Colon (tissue), 2 donors: ENCODE measurements at regions not wholly inside any gene's neighbourhood (a gene's known extent, or its start where the extent isn't known, plus 50 kb on each side); places are given as distances from the start of the nearest gene placed in this dataset.

Experiments used
- FAIRE-seq: peaks from 2 replicates; lab custom pipeline; 2012; peaks lifted over from hg19 to GRCh38; lab: Jason Lieb, UNC
- donor health status: control.
- donor health status: control.

DNA sequence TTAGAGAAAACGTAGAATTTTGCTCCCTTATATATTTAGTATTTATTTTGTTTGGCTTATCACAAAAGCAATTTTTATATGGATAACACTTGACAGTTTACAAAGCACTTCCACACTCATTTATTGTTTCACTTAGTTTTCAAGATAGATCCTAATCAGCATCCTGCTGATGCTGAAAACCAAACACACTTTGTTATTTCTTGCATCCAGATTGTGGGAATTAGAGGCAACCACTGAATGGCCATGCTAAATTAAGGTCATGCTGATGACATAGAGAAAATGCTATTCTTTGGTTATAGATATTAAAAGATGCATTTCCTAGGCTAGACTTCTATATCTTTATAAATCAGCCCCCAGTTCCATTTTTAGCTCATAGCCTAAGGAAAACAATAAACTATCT, 474.1 kb upstream of the KCNMB2 start:
- FAIRE-seq, result no peak

DNA sequence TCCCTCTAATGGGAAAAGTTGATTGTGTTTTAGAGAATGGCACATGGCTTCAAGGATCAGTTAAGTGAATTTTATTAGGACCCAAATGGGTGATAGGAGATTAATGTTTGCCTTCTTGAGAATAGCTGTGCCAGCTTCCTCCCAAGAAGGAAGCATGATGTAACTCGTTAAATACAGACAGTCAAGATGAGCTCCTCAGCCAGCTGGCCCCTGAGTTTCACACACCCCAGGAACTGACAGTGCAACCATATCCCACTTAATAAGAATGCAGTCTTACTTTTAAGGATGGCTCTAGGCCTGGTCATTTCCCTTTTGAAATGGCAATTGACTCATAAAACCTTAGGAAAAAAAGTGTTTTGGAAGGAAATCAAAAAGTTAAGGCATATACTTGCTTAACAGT, 472.8 kb upstream of the KCNMB2 start:
- no peak for FAIRE-seq

DNA sequence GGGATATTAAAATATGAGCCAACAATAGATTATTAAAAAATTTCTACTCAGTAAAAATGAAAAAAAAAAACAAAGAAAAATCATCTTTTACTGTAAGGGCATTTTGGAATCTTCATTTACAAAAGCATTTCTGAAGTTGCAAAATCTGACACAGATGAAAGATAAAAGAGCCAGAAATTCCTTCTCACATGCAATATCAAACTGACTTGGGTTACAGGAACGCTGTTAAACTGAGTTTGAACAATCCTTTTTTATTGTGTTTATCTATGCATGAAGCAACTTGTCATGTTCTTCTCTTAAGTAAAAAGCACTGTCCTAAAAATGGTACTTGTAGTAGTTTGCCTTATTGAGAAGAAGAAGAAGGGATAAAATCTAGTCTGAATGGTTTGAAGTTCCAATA, 468.5 kb upstream of the KCNMB2 start:
- FAIRE-seq, result no peak

DNA sequence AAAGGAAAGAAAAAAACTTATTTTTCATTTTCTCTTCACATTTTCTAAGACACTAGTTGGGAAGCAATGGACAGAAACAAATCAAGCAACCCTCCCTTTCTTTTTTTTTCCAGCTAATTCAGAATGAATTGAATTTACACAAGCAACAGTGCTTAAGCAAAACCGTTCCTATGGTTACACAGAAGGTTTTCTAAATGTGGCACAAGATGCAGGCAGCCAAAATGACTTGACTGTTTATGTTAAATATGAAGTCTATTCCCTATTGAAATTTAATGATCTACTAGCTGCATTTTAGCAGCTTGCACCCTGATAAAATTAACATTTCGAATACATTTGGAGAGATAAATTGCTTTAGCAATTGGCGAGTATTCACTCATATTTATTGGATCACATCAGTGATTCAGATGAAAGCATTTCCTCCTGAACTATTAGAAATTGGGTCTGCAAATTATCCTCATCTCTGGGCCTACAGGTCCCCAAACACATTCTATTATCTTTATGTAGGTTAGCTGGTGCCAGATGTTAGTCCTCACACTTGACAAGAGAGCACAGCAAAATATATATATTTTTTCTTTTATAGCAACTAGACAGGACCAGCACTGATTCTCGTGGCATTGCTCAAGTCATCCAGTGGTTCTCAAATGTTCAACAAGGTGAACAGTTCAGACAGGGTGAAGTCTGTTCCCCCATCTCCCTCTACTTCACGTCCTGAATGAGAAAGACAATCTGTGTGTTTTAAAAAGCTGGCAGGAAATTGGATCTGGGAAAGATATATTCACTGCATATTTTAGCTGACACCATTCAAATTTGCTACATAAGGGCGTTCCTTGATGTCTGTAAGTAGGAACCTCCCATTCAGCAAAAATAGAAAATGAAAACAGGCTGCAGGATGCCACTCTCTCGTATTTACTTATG, 463.6 kb upstream of the KCNMB2 start:
- no peak for FAIRE-seq

DNA sequence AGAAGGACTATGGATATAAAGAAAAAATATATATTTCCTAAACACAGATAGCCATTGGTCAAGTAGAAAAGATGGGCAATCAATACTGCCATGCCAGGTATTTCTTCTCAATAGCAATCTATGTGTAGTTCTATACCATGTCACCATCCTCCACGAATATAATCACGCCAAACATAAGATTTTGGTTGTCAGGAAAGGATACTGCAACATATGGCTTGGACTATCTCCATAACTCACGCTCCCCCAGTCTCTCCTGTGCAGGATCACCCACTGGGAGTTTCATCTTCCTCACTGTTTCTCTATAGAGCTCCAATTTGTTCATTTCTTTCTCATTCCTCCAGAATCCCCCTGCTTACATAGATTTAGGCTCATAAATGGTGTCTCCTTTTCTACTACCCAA, 462.9 kb upstream of the KCNMB2 start:
- FAIRE-seq, result no peak

DNA sequence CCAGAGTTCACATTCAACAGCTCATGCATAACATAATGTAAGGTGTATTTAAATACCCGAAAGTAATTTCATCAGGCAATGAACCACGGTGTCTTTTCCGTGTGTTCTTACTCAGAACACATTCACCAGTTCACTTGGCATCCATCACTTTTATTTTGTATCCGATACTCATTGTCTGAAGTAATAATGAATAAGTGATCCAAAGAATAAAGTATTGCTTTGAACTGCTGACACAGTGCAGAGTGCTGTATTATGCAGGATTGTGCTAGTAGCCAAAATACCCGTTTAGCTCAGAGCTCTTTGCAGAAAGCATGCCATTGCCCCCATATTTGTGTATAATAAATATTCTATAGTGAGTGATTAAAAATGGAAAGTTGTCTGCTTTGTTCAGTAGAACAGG, 460.9 kb upstream of the KCNMB2 start:
- no peak for FAIRE-seq

DNA sequence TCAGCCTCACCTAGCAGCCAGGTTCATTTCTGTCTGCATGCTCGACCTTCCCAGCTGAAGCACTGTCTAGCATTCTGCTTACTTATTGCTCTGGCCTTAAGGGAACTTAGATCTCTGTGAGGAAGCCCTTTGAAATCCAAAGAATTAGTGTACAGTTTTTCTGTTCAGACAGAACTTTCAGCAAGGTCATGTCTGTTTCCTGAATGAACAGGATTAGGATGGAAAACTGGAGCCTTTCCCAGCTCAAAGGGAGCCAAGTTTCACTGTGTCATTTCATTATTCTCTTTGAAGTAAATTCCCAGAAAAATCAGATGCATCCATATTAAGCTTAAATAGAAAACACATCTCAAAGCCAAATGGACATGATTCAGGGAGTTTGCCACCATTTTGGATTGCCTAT, 457.3 kb upstream of the KCNMB2 start:
- no peak for FAIRE-seq

DNA sequence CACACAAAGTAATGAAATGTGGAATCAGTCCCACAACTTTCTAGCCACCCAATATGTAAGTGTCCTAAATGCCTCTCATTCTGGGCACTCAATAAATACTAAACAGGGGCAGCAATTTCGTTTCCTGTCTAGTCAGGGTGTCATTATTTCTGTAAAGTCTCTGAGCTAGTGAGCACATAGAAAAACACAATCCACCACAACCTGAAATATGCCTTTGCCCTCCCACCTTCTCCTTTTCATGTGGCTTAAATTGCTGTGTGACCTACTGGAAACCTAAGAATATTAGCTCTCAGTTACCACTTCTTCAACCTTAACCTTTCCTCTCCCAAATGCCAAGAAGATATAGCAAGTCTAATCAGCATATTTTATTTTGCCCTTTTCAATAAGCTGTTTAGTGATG, 456.3 kb upstream of the KCNMB2 start:
- no peak for FAIRE-seq

DNA sequence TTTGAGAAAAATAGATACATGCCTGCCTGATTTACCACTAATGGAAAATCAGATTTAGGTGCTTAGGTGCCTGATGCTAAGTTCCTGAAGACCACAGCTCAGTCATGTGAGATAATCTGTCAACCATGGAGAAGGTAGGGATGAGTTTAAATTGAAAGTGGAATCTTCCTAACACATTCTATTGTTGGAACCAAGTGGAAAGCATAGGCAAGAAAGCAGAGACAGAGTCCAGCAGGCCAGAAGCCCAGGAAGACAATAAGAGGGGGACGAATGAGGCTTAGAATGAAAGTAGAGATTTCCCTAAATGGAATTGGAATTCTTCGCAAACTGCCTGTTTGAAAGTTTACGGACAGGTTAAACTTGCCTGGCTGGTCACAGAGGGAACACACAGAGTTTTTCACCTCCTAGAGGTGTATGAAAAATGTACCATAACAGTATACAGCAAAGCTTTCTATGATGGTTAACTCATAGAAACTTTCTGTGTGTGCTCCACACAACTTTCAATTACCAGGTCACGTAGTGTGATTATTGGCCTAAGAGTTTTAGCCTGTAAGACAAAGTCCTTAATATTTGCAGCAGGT, 453.8 kb upstream of the KCNMB2 start:
- FAIRE-seq, result no peak

DNA sequence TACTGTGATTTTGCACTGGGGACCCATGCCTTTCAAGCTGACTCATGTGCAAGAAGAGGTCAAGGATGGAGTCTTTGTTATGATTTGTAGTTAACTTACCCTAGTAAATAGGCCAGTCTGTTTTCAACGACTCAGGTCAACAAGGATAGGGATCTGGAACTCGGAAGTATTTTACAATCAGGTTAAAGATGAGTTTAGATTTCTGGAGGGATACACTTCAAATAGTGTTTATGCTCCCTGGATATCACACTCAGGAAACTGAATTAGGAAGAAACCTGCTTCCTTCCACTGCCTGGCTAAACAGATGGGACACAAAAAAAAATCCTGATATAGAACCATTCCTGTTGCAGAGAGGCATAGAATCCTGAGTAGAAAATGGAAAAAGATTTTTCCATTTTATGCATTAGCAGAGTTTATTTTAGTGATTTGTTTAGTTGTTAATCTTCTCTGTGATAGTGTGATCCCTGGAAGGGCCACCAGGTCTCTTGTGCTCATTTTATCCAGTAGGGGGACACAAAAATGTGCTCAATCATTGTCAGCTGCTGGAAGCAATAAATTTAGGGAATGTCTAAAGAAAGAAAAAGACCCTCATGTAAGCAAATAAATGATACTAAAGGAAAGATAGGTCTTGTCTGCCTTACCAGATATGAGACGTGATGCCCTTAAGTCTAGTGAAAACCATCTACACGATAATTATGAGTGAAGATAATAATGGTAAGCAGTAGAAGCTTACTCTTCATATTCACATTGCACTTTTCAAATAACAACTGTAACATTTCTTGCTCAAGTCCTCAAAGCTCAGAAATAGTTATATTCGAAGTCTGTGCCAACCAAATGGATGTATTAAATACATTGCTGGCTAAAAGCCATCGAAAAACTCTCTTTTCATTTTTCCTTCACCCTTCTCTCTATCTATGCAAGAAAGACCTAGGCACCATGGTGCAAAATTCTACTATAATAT, 452.1 kb upstream of the KCNMB2 start:
- no peak for FAIRE-seq

DNA sequence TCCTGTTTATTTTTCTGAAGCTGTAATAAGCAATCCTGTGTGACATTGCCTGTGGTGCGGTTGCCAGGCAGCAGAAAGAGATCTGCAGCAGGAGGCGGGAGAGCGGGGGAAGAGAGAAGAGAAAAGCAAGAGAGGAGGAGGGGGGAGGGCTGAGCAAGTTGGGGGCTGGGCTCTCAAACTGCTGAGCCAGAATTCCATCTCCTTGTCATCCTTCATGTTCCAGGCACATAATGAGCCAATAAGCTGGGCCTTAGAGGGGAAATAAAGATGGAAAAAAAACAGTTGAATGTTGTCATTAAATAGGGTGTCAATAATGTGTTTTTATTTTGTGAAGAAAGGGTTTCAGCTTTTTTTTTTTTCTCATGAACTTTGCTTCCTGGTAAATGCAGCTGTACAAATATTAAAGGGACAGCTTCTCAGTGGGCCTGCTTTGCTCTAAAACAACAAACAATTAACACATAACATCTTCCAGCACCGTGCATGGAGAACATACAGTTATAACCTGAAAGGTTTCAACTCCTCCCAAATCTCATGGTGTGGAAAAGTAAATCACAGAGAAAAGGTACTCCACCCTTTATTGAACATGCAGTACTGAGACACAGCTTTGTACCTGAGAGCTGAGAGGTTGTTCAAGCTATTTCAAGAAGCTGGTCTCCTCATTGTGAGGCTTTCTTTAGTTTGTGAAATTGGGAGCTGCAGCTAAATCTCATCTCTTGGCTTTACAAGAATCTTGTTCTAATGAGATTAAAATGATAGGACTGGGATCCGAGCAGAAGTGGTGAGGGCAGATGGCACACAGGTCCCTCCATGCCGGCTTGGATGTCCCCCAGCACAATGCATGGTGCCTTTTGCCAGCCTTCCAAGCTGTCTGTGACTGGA, 451.1 kb upstream of the KCNMB2 start:
- FAIRE-seq, result no peak

DNA sequence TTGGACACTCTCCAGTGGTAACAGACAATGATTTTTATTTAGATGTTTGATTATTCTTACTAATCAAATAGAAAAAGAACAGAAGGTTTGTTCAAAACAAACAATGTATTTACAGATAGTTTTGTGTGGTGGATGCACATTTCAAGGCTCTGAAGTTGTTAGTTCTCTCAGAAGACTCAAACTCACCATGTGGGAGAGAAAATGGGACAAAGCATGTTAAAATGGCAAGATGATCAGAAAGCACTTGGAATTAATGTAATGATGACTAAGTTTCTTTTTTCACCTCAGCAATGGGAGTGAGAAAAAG, 450.5 kb upstream of the KCNMB2 start:
- FAIRE-seq, result no peak

DNA sequence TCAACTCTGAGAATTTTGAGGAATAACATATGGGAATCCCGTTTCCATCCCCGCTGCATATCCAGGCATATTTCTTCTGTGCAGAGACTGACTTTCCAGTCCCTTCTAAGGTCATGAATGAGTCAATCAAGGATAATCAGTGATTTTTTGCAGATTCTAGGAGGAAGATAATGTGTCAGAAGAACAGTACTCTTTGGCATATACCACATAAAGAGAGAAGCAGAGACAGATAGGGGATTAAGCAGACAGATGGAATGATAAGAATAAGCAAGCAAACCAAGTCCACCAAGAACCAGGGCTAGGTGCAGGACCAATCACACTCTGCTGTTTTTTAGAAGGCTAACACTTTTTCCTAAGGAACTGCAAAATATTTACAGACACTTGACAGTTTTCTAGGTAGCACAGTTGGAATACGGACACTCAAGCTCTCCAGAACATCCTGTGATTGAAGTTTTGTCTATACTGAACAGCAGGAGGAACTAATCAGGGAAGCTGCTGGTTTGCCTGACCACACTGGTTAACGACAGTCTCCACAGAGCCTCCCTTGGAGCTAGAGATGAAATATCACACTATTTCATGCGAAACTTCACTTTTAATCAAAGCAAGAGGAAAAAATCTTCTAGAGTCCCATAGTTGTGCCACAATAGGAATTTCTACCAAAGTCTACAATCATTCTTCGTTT, 450.0 kb upstream of the KCNMB2 start:
- FAIRE-seq, result no peak

DNA sequence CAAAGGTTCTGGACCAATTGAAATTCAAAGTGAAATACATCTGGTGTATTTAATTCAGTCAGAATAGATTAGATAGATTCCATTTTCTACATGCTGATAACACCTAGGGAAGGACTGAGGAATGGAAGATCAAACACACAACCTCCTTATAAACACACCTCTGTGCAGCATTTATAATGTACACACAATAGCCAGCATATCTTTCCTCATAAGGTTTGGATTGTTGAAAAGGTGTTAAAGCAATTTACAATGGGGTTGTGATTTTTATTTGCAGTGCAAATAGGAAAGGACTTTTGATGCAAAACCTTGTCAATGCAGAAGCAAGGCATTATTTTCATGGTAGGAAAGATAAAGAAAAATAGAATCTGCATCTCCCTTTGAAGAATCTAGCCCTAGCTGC, 448.9 kb upstream of the KCNMB2 start:
- no peak for FAIRE-seq

DNA sequence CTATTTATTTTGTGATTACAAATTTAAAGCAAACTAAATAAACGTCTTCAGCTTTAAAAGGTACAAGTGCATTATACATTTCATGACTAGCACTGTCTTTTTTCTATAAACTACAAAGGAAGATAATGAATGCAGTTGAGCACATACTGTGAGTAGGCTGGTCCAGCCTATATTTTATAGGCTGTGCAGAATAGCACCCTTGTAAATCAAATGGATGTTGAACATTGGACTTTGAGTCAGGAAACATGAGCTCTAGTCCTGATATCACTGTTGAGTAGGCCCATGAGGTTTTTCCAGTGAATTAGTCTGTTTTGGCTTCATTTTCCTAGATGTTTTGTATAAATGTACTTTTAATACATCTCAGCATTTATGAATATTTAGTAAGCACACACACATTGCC, 447.3 kb upstream of the KCNMB2 start:
- FAIRE-seq, result peak; percentile 78

DNA sequence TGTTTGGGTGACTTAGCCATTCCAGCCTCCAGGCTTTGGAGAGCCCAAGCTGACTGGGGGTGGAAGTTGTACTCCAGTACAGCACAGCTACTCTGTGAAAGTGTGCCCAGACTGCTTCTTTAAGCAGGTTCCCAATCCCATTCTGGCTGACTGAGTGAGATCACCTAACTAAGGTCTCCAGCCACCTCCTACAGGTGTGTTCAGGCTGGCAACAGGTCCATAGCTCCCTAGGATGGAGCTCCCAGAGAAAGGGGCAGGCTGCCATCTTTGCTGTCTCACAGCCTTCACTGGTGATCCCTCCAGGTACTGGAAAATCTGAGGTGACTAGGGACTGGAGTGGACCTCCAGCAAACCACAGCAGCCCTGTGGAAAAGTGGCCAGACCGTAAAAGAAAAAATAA, 445.3 kb upstream of the KCNMB2 start:
- FAIRE-seq, result no peak

DNA sequence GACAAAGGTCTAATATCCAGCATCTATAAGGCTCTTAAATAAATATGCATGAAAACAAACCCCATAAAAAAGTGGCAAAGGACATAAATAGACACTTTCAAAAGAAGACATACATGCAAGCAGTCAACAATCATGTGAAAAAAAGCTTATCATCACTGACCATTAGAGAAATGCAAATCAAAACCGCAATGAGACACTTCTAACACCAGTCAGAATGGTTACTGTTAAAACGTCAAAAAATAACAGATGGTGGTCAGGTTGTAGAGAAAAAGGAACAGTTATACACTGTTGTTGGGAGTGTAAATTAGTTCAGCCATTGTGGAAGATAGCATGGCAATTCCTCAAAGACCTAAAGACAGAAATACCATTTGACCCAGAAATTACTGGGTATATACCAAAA, 440.7 kb upstream of the KCNMB2 start:
- FAIRE-seq, result no peak

DNA sequence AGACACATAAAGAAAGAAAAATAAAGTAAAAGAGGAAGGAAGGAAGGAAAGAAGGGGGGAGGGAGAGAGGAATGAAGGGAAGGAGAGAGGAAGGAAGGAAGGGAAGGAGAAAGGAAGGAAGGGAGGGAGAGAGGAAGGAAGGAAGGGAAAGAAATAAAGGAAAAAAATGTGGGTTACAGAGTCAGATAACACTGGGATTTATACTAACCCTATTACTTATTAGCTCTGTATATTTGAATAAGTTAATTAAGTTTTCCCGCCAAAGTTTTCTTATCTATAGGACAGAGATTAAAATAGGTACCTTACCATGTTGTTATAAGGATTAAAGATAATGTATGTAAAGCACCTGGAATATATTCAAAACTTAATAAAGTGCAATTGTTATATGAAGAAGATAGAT, 439.3 kb upstream of the KCNMB2 start:
- FAIRE-seq, result no peak

DNA sequence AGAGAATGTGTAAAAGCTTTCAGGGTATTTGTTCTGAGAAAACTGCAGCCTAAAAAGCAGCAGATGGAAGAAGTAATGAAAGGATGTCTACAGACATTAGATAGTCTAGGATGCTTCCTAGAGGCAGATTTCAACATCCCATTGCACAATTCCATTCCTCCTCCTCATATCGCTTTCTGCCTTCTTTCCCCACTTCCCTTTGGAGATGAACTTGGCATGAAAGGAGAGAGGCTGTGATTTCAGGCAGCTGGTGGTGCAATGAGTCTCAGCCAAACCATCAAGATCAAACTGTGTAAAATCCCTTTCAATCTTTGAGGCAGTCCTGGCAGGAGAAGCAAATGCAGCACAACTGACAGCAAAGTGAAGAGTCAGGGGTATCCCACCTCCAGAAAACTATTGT, 438.7 kb upstream of the KCNMB2 start:
- no peak for FAIRE-seq

DNA sequence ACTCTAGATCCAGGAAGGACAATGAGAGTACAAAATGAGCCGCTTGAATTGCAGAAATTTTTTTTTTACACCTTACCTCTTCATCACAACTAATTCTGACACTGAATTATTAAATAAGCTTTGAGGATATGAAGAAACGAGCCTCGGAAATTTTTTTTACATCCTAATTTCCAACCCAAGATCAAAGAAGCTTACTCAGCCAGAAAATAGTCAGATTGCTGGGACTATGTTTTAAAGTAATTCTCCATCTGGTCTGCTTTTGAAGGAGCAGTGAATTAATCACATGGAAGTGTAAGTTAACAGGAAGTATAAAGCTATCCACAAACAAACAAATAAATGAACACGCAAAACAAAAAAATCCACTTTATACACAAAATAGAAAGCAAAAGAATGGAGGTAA, 437.0 kb upstream of the KCNMB2 start:
- FAIRE-seq, result no peak

DNA sequence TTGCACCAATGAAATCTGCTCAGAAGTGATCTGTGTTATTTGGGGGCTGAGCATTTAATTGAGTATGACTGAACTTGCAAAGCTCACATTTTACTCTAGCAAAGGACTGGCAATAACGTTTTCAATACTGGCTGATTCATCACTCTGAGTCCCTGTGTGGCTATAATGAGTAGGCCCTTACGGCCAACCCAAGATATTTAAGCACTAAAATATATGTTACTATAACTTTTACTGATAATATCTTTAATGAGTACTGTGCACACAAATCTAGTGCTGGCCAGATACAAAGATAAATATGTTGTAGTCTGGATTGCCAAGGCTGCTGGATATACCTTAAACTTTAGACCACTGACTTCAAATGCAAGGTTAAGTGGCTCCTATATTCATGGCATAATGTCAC, 436.4 kb upstream of the KCNMB2 start:
- no peak for FAIRE-seq
